Ecto neural progenitor cell (in vitro differentiated cells): ENCODE measurements at regions not wholly inside any gene's neighbourhood (a gene's known extent, or its start where the extent isn't known, plus 50 kb on each side); places are given as distances from the start of the nearest gene placed in this dataset.
"Not testable (repeated sequence)": the region's sequence is repeated elsewhere in the genome, so short reads cannot be mapped to it uniquely, and the experiment has no call there.

Experiments used
- DNase-seq: peaks from one replicate; pipeline ENCODE4 v3.0.0-alpha.2; 2018; ENCODE audit warnings: low spot score

DNA sequence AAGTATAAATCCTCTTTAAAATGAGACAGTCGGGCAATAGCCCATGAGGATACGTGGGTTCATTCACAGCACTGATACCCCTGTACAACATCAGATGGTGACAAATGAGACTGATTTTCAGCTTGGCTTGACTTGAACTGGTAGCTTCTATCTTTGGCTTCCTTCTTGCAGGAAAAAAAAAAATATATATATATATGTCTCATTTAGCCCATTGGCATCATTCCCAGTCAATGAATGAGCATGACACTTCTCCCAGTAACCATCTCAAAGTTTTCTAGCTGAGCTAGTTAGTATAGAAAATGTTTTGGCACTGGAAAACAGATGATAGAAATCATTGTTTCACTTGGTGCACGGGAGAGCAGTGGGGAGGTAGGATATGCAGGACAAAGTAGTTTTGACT lies 222.5 kb upstream of the TAS2R1 start:
- no peak for DNase-seq

- DNase-seq, result no peak
These were observed 221.3 kb upstream of the TAS2R1 start for GRCh38 chr5:9851458-9851857.

- no peak for DNase-seq
These were observed 220.3 kb upstream of the TAS2R1 start for GRCh38 chr5:9850456-9850855.

- DNase-seq, result no peak
These were observed 217.5 kb upstream of the TAS2R1 start for GRCh38 chr5:9847631-9848030.

- DNase-seq, result no peak
These were observed 215.0 kb upstream of the TAS2R1 start for GRCh38 chr5:9845185-9845584.

GRCh38 chr5:9841516-9842170 lies 211.5 kb upstream of the TAS2R1 start:
- no peak for DNase-seq

- DNase-seq, result no peak
These were observed 208.8 kb upstream of the TAS2R1 start for GRCh38 chr5:9838916-9839315.

- no peak for DNase-seq
These were observed 205.0 kb upstream of the TAS2R1 start for GRCh38 chr5:9834871-9835770.

DNA sequence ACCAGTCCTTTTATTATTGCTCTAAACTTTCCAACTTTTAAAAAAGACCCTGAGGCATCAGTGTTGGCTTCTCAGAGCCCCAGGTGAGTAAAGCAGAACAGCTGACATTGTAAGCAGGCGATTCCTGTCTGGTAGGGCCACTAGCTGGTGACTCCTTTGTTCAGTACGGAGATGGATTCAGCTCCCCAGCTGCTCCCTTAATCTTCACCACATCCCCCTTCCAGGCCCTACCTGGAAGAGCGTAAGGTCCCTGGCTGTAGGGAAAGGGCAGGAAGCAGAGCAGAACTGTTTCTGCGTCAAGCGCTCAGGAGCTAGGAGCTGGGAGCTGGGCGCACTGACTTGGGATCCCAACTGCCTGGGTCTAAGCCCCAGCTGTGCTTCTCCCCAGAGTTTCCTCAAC lies 203.7 kb upstream of the TAS2R1 start:
- no peak for DNase-seq

DNA sequence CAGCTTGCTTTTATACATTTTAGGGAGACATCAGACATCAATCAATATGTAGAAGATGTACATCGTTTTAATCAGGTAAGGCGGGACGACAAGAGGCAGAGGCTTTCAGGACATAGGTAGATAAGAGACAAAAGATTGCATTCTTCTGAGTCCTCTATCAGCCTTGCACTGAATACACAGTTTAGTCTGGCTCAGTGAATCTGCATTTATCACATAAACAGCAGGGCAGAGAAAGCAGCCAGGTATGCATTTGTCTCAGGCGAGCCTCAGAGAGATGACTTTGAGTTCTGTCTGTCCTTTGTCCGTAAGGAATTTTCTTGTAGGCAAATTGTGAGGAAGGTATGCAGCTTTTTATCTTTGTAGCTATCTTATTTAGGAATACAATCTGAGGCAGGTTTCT lies 202.8 kb upstream of the TAS2R1 start:
- DNase-seq, result no peak

GRCh38 chr5:9831823-9832222 lies 201.7 kb upstream of the TAS2R1 start:
- no peak for DNase-seq

DNA sequence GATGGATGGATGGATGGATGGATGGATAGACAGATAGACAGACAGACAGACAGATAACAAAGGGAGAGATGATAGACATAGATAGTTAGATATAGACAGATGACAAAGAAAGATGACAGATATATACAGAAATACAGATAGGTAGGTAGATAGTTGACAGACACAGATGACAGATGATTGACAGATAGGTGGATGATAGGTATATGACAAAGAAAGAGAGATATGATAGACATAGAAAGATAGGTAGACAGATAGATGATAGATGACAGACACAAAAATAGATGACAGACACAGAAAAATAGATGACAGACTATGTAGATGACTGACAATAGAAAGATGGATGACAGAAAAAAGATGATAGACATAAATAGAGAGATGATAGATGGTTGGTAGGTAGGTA lies 200.0 kb upstream of the TAS2R1 start:
- no peak for DNase-seq

- no peak for DNase-seq
These were observed 199.5 kb upstream of the TAS2R1 start for GRCh38 chr5:9829621-9830020.

DNA sequence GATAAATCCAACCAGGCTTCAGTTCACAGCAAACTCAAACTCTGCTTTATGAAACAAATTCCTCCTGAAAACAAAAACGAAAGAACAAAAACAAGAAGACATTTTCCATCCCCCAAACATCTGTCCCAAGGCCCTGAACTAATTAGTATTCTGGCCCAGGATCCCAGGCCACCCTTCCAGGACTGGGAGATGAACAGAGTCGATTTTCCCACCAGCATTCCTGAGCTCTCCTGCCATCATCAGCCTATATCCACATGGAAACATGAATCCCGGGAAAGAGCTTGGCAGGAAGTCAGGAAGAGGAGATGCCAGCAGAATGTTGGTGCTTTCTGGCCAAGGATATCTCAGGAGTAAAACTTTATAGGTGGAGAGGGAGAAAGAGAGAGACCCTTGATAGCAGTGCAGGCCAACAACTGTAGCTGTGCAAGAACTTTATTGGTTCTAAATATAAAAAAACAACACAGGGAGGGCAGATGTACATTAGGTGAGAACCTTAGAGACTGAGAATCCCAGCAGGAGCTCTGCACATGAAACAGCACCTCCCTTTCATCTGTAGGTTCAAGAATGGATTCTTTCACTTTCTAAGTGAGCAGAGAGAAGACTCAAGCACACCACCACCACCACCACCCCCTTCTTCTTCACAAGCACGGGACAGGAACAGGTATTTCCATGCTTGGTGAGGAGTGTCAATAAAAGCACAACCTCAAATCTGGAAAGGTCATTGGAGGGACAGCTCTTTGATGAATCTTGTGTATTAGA lies 190.7 kb upstream of the TAS2R1 start:
- no peak for DNase-seq

DNA sequence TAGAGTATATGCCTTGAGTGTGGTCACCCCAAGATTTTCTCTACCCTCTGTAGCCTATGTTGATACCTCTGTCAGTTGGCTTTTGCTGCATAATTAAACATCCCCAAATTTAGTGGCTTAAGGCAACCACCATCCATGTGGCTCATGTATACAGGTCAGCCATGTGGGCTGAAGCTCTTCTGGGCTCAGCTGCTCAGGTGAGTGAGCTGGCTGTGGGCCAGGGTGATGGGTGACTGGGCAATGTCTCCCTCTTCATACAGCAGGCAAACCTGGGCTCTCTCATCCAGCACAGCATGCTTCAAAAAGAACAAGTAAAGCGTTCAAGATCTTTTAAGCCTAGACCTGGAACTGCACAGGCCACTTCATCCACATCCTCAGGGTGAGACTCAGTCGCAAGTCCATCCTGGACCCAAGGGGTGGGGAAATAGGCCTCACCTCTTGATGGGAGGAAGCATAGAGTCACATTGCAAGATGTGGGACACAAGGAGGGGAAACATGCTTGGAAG lies 188.2 kb upstream of the TAS2R1 start:
- no peak for DNase-seq

DNA sequence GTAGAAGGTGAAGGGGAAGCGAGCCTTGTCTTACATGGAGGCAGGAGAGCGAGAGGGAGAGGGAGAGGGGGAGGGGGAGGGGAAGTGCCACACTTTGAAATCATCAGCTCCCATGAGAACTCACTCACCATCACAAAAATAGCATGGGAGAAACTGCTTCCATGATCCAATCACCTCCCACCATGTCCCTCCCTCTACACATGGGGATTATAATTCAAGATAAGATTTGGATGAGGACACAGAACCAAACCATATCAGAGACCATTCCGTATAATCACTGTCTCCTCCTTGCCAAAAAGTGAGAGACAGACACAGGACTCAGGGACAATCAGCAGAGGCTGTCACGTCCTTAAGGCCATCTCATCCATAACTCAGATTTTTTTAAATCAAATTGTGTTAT lies 187.7 kb upstream of the TAS2R1 start:
- no peak for DNase-seq

DNA sequence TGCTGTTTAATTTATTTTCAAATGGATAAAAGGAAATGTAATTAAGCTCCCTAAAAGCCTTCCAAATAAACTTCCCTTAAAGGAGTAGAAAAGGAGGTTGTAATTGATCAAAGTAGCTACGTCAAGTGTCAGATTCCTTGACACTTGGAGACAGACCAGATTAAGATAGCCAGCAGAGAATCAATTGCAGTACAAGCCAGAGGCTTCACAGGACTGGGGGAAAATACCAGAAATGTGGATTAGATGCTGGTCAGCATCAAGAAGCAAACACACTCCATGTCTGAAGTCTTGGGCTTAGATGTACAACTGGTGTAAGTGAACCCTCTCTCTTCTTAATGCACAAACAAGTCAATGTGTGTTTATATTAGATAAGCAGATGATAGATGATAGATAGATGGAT lies 184.9 kb upstream of the TAS2R1 start:
- DNase-seq, result no peak

DNA sequence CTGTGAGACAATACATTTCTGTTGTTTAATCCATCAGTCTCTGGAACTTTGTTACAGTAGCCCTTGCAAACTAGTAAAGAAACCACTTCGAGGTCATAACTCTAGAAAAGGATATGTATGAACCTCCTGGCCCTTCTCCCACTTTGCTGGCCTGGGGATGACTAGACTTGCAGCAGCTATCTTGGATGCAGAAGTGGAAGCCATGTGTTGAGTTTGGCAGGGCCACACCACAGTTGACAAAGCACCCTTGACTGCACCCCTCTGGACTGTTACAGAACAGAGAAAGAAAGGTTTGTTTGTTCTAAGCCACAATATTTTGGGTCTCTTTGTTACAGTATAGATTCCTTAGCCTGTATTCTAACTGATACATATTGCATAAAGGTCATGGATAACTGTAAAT lies 183.2 kb upstream of the TAS2R1 start:
- DNase-seq, result no peak

DNA sequence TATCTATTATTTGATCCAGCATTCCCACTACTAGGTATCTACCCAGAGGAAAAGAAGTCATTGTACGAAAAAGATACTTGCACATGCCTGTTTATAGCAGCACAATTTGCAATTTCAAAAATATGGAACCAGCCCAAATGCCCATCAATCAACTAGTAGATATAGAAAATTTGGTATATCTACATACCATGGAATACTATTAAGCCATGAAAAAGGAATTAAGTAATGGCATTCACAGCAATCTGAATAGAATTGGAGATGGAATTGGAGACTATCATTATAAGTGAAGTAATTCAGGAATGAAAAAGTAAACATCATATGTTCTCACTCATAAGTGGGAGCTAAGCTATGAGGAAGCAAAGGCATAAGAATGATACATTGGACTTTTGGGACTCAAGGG lies 177.2 kb upstream of the TAS2R1 start:
- not testable (repeated sequence) for DNase-seq

GRCh38 chr5:9801908-9802307 lies 171.8 kb upstream of the TAS2R1 start:
- no peak for DNase-seq

- no peak for DNase-seq
These were observed 169.5 kb upstream of the TAS2R1 start for GRCh38 chr5:9799606-9800005.

DNA sequence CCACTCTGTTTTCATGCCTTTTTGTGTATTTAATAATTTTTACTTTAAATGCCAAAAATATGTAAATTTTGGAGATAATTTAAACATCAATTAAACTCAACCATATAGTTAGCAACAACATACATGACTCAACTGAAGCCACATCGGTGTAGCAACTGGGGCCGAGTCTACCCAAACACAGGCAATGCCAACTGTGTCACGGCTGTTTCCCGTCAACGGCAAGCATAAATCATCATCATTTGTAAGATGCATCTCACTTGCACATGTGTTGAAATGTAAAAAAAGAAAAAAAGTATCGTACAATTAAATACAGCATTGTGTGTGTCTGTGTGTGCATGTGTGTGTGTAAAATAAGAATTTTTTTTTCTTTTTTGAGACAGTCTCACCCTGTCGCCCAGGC lies 160.1 kb upstream of the TAS2R1 start:
- no peak for DNase-seq

GRCh38 chr5:9789777-9790176 lies 159.6 kb upstream of the TAS2R1 start:
- no peak for DNase-seq
